Spleen (tissue), 7 donors: ENCODE measurements at regions not wholly inside any gene's neighbourhood (a gene's known extent, or its start where the extent isn't known, plus 50 kb on each side); places are given as distances from the start of the nearest gene placed in this dataset.

Experiments
- CTCF ChIP-seq, 11 experiments: fragments of 200-600 bp in 7 of 11; fragments of 450-650 bp in 4 of 11; sonication (generic) in 4 of 11; IDR thresholded peaks in 8 of 11; conservative IDR thresholded peaks in 3 of 11; 1 replicate in 7 of 11; 2 replicates in 4 of 11; pipeline versions ENCODE4 v1.4.0 to v1.8.0; 2016 to 2021; ENCODE audit warnings: antibody characterized with exemption in 11 of 11, inconsistent platforms in 4 of 11, mild to moderate bottlenecking in 1 of 11
- POLR2AphosphoS5 ChIP-seq, 3 donors: sonication (generic); formaldehyde crosslinking; IDR thresholded peaks; one replicate each; pipeline ENCODE4 v1.5.1; 2017; ENCODE audit warnings: antibody characterized with exemption in 3 of 3
- donor health status: DM: no; HTN: no; CAD: no; lungs with moderate emphysema.
- donor health status: DM: no; HTN: no; CAD: no.
- donor health status: DM: no; HTN: no; CAD: no.

- TF ChIP-seq CTCF (IDR thresholded peaks at IDR 0.05 in 8 of 11, conservative IDR thresholded peaks at IDR 0.05 in 3 of 11) (no peak), POLR2AphosphoS5 (IDR thresholded peaks at IDR 0.05) (no peak)
Observed at GRCh38 chr11:112728288-112728687, 232.9 kb upstream of the NCAM1 start.
